ENCODE measurements at regions not wholly inside any gene's neighbourhood (a gene's known extent, or its start where the extent isn't known, plus 50 kb on each side); places are given as distances from the start of the nearest gene placed in this dataset.

- no peak for TF ChIP-seq EZH2 (IDR thresholded peaks at IDR 0.05; ENCODE audit: borderline replicate concordance, low read depth, low read length, poor library complexity, severe bottlenecking)
- no peak for TF ChIP-seq CTCF (conservative IDR thresholded peaks at IDR 0.05; ENCODE audit: low read depth, low read length)
Observed at GRCh38 chr10:94094540-94094939, 100.8 kb downstream of the PLCE1 start.
